ENCODE measurements at regions not wholly inside any gene's neighbourhood (a gene's known extent, or its start where the extent isn't known, plus 50 kb on each side); places are given as distances from the start of the nearest gene placed in this dataset.

DNA sequence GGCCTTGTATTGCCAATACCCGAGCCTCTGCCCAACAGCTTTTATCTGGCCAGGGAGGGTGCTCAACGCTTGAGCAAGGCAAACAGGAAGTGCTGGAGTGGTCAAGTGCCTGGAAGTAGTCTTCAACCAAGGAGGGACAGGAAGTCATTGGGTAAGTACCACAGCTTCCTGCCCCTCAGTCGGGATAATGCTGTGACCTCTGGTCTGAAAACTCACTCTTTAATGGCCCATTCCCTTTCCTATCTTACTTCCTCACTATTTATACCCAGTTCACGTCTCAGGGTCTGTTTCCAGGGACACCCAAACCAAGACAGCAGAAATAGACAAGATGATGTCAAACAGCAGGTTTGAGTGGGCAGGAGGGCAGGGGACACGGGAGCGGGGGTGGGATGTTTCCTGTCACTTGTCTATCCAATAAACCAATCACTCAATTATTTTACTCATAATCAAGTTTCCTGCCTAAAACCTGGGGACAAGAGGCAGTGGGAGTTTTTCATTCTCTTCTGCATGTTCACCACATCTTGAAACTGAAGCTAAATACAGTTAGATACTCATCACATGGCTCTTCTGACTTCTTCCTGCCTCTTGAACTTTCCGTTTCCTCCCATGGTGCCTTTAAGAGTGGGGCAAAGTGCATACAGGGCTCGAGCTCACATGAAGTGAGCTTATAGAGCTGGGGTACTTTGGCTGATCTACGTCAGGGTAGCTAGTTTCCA is 68.9 kb upstream of the CAB39 start:
- DNase-seq: peak; percentile 50 to 56

DNA sequence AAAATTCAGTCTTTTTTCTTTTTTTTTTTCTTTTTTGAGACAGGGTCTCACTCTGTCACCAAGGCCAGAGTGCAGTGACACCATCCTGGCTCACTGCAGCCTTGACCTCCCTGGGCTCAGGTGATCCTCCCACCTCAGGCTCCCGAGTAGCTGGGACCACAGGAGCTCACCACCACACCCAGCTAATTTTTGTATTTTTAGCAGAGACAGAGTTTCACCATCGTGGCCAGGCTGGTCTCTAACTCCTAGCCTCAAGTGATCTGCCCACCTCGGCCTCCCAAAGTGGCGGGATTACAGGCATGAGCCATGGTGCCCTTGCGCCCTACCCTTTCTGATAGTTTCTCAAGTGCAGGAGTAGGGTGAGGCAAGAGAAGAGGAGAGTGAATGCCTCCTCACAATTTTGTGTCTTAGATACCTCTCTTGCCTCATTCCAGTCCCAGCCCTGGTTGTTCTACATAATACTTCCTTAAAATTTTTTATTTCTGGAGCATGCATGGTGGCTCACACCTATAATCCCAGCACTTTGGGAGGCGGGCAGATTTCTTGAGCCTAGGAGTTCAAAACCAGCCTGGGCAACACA is 68.2 kb upstream of the CAB39 start:
- DNase-seq: no peak

DNA sequence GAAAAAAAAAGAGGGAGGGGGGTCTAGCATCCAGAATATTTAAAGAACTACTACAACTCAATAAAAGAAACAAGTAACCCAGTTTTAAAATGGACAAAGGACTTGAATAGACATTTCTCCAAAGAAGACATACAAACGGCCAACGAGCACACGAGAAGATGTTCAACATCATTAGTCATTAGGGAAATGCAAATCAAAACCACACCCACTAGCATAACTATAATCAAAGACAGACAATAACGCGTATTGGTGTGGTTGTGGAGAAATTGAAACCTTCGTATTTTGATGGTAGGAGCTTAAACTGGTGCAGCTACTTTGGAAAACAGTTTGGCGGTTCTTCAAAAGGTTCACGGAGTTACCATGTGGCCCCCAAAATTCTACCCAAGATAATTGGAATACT is 64.3 kb upstream of the CAB39 start:
- DNase-seq: no peak

DNA sequence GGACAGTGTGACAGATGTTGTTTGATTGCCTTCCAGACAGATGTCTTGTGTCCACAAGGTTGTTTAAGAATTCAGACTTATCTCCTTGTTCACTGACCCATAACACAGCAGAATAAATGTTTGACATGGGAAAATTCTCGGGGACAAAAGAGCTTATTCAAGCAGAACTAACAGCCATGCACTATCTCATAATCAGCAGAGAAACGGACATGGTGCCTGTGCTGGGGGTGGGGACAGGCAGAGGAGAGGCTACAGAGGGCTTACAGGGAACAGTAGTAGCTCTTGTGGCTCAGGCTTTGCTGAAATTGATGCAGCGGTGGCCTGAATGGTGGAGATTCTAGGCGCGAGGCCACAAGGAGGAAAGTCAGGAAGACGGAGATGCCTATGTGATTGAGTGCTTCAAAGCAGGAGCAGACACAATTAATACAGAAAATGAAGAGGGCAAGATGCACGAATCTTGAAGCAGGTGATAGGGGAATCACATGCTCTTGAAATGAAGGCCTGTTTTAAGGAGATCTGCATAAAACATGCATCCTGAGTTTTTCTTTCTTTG is 62.0 kb upstream of the CAB39 start:
- DNase-seq: no peak

DNA sequence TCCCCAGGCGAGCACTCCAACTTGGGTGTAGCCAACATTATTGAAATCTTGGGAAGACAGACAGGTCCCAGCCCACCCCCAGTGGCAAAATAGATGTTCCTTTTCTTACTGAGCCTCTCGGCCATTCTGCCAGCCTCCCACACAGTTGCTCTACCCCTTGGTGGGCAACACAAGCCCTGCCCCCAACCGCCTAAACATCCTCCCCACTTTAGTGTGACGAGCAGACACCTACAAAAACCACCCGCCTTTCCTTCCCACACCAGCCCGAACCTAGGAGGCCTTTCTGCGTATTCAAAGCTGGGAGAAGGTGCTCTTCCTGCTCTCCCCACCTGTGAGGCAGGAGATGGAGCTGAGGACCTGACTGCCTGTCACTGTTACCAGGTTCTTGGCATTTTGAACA is 58.6 kb upstream of the CAB39 start:
- DNase-seq: no peak

DNA sequence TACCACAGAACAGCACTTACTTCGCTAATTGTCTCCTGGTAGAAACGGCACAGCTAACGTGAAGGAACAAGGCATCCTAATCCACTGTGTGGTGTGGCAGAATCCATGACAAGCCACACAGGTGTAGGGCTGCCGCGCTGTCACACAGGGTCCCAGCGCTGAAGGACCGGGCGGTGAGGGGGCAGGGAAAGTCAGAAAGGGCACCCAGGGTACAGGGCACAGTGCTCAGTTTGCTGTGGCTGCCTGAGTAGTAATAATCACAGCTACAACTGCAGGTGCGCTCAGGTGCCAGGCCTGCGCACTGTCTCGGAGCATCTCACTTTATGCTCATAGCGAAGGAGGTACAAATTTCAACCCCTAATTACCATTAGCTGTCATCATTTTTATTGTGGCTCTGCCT is 55.2 kb upstream of the CAB39 start:
- DNase-seq: no peak

DNA sequence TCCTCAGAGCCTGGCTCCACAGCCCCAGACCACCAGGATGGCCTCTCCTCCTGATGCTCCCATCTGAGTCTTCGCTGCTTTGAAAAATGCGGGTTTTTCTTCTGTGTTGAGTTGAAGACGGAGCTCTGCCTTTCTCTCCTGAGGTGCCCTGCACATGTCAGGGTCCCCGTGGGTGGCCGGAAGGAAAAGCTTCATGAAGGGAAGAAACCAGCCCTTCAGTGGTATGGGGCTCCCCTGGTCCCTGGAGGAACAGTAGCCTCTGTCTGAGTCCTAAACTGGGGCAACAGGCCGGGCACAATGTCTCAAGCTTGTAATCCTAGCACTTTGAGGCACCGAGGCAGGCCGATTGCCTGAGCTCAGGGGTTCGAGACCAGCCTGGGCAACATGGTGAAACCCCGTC is 54.7 kb upstream of the CAB39 start:
- no peak for DNase-seq

DNA sequence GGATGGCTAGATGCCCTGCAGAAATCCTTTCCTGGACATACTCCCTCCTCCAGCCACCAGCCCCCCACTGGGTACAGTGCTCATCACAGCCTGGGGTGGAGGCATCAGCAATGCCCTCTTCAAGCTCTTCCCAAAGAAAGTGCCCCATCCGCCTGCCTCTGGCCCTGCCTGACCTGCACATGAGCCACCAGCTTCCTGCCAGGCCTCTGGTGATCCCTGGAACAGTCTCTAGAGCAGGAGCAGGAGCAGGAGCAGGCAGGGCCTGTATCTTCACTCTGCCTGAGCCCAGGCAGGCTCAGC is 54.1 kb upstream of the CAB39 start:
- DNase-seq: no peak

DNA sequence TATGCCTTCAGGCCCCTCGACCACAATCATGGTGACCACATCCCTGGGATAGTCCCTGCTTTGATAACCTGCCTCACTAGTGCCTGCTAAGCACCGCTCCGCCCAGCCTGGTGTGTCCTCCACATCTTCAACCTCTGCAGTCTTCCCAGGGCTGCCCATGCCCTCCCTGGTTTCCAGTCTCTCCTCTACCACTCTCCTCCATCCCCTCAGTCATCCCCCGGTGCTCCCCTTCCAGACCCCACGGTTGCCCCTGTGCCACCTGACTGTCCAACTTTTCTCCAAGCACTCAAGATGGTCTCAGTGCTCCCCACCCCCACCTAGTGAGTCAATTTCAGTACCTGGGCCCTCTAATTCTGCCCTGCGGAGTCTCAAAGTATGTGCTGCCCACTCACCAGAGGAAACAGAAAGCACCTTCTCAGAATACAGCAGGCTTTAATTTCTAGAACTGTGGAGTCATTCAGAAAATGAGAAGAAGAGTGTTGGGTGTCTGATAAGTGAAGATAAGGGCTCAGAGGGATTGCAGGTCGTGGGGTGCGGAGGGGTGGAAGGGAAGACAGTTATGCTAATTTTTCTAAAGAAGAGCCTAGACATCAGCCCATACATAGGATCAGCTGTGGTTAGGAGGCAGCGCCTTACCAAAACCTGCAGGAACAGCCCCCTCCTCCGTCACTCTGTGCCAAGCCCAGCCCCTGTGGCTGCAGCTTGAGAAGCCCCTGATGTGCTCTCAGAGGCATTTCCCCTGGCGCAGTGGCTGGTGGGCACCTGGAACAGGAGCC is 53.6 kb upstream of the CAB39 start:
- no peak for DNase-seq

DNA sequence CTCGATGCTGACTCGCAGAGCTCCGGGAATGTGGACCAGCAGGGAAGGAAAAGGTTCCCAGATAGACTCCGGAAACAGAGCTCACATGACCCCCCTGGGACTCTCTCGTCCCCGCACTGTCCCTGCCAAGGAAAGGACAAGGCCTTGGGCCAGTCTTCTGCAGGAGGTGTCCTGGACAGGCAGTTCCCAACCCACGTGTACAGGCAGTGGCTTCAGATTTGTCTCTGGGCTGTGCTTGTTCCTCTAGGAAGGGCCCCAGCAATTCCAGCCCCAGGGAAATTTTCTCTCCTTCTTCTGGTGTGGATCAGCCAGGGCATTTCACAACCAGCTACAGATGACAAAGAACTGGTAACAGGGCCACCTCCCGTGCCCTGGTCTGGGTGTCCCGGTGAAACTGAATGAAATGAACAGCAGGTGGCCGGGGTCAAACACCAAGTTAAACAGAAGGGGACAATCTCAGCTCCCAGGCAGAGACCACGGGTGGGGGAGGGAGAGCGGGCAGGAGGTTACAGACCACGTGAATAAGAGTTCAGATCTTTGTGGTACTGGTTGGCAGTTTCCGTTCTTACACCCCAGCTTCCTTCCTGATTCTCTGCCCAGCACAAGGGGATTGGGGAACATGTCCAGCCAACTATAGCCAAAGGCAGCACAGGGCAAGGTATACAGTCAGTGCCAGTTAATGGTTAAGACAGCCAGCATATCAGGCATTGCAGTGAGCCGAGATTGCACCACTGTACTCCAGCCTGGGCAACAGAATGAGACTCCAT is 52.2 kb upstream of the CAB39 start:
- peak; percentile 55 to 56 for DNase-seq

DNA sequence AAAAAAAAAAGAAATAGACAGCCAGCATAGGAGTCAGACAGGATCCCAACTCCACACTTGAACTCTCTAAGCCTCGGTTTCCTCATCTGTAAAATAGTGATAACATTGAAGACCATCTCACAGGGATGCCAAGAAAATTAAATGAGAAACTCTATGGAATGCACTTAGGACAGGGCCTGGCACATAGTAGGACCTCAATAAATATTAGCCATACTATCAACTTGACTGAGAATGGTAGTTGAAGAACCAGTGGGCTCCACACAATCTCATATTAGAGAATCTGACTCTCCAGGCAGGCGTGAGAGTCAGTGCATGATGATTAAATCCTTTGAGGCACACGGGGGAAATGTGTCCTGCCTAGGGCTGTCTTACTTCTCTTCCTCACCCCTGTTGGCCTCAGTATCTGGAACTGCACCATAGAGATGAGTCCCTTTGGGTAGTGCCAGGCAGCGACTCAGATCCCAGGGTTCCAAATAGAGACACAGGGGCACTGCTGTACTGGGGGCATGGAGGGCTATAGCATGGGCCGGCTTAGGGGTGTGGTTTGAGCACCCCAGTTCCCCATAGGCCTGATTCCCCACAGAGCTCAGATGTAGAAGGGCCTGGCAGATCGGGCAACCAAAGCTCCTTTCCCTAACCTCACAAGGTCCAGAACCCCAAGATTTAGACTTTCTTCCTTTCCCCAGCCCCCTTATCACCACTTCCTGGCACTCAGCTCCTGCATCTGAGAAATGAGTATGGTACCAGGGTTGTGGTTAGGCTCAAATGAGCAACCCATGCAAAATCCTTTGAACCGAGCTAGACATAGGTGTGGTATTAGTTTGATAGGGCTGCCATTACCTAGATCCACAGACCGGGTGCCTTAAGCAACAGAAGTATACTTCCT is 51.3 kb upstream of the CAB39 start:
- DNase-seq: peak in 1 of 2 donors; percentile 61

Measured in CD4-positive, alpha-beta T cell treated with Interleukin-1 beta for 1 hour (primary cell).